Adrenal gland (tissue), 9 donors: ENCODE measurements at regions not wholly inside any gene's neighbourhood (a gene's known extent, or its start where the extent isn't known, plus 50 kb on each side); places are given as distances from the start of the nearest gene placed in this dataset.

Source experiments
- DNase-seq, 7 donors: peaks; one replicate each; pipeline ENCODE4 v3.0.0-alpha.2; 2019 to 2020
- H3K27ac ChIP-seq, 5 donors: fragments of 200-600 bp; sonication (generic) in 4 of 5; 1 replicate in 3 of 5; 2 replicates in 2 of 5; pipeline versions ENCODE4 v1.5.1 to v1.8.0; 2016 to 2020; ENCODE audit warnings: mild to moderate bottlenecking in 1 of 5
- H3K27me3 ChIP-seq: fragments of 200-600 bp; 2 replicates; pipeline ENCODE4 v1.8.0; 2021
- H3K36me3 ChIP-seq, 2 donors: fragments of 200-600 bp; replicated peaks in 1 of 2; 1 replicate in 1 of 2; 2 replicates in 1 of 2; pipeline versions ENCODE4 v1.5.1 to v1.8.0; 2018 to 2022
- H3K4me1 ChIP-seq, 2 donors: fragments of 200-600 bp; replicated peaks in 1 of 2; 1 replicate in 1 of 2; 2 replicates in 1 of 2; pipeline versions ENCODE4 v1.5.1 to v1.8.0; 2018 to 2021
- H3K4me3 ChIP-seq, 4 donors: fragments of 200-600 bp; sonication (generic) in 3 of 4; one replicate each; pipeline ENCODE4 v1.5.1; 2016 to 2018
- H3K9me3 ChIP-seq, 3 donors: fragments of 200-600 bp; sonication (generic) in 1 of 3; replicated peaks in 1 of 3; 1 replicate in 2 of 3; 2 replicates in 1 of 3; pipeline versions ENCODE4 v1.5.1 to v1.8.0; 2016 to 2021
- POLR2A ChIP-seq, 2 donors: fragments of 450-650 bp; IDR thresholded peaks; one replicate each; pipeline ENCODE4 v1.6.1; 2017; ENCODE audit warnings: antibody characterized with exemption in 2 of 2, mild to moderate bottlenecking in 2 of 2, moderate library complexity in 1 of 2
- WGBS, 4 donors: extraction: QIAGEN DNeasy Blood & Tissue Kit in 2 of 4; methylation state at CpG; one replicate each; pipeline versions ENCODE4 v1.1.5 to v1.1.7; 2013 to 2017; 5-methylcytosine and 5-hydroxymethylcytosine counted together
- intact Hi-C, 2 donors: fragments of 100-400 bp; cut with DNase I; formaldehyde crosslinking; loops; one replicate each; pipeline versions ENCODE4 v1.14.1 to v1.15.0; 2022 to 2023
- TF ChIP-seq, protein P1 (sequence below), 6 experiments: fragments of 450-650 bp in 4 of 6; fragments of 200-600 bp in 2 of 6; sonication (generic) in 1 of 6; IDR thresholded peaks; 1 replicate in 5 of 6; 2 replicates in 1 of 6; pipeline versions ENCODE4 v1.5.1 to v1.8.0; 2016 to 2021; ENCODE audit warnings: antibody characterized with exemption in 6 of 6, mild to moderate bottlenecking in 2 of 6, moderate library complexity in 1 of 6
- donor health status: healthy with polysubstance abuse.
- donor health status: Bipolar disorder and iron deficiency.
- donor health status: DM: yes; HTN: yes; CAD: no.
- donor health status: DM: no; HTN: no; CAD: no.
- donor health status: DM: no; HTN: no; CAD: no.

DNA sequence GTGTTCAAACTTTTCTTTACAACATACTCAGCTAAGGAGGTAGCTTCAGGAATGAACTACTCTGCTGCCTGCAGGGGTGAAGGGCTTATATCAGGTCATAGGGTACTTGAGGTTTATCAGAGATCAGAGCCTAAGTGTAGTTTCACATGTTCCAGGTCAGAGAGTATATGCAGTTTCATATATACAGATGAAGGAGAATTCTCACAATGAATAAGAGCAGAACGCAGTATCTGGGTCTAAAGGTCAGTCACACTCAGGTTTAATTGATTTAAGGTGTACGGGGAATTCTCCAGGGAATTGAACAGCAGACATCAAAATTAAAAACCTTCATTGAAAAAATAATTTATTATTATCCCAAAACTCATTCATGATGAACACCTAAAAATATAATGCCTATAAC lies 700.6 kb downstream of the TECRL start:
- no peaks in the 10 kb centered on the region for H3K4me1 ChIP-seq
- H3K4me3 ChIP-seq, result no peak overlapping the region
- H3K27me3 ChIP-seq, result no peaks in the 10 kb centered on the region
- no peak overlapping the region for H3K27ac ChIP-seq
- 62 to 73% (median 67%) methylated on average over 2 of the region's 2 CpGs for WGBS, 4 donors
- intact Hi-C loops, result no loop called here
- no peaks in the 10 kb centered on the region for H3K9me3 ChIP-seq
- TF ChIP-seq, protein P1, sequence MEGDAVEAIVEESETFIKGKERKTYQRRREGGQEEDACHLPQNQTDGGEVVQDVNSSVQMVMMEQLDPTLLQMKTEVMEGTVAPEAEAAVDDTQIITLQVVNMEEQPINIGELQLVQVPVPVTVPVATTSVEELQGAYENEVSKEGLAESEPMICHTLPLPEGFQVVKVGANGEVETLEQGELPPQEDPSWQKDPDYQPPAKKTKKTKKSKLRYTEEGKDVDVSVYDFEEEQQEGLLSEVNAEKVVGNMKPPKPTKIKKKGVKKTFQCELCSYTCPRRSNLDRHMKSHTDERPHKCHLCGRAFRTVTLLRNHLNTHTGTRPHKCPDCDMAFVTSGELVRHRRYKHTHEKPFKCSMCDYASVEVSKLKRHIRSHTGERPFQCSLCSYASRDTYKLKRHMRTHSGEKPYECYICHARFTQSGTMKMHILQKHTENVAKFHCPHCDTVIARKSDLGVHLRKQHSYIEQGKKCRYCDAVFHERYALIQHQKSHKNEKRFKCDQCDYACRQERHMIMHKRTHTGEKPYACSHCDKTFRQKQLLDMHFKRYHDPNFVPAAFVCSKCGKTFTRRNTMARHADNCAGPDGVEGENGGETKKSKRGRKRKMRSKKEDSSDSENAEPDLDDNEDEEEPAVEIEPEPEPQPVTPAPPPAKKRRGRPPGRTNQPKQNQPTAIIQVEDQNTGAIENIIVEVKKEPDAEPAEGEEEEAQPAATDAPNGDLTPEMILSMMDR (IDR thresholded peaks at IDR 0.05), result no peak
- no peak for TF ChIP-seq POLR2A (IDR thresholded peaks at IDR 0.05)
- no peaks in the 10 kb centered on the region for H3K36me3 ChIP-seq
- DNase-seq, result no peak

GRCh38 chr4:63700569-63700968 lies 708.7 kb downstream of the TECRL start:
- no peak for DNase-seq
- no peaks in the 10 kb centered on the region for H3K27me3 ChIP-seq
- WGBS, 4 donors, result 70 to 86% (median 82%) methylated on average over 6 of the region's 6 CpGs
- H3K36me3 ChIP-seq, result no peaks in the 10 kb centered on the region
- no peak for TF ChIP-seq POLR2A (IDR thresholded peaks at IDR 0.05)
- TF ChIP-seq, protein P1 (IDR thresholded peaks at IDR 0.05), result no peak
- no peak overlapping the region for H3K27ac ChIP-seq
- no peaks in the 10 kb centered on the region for H3K9me3 ChIP-seq
- intact Hi-C loops, result no loop called here
- H3K4me1 ChIP-seq, result no peaks in the 10 kb centered on the region
- H3K4me3 ChIP-seq, result no peak overlapping the region

DNA sequence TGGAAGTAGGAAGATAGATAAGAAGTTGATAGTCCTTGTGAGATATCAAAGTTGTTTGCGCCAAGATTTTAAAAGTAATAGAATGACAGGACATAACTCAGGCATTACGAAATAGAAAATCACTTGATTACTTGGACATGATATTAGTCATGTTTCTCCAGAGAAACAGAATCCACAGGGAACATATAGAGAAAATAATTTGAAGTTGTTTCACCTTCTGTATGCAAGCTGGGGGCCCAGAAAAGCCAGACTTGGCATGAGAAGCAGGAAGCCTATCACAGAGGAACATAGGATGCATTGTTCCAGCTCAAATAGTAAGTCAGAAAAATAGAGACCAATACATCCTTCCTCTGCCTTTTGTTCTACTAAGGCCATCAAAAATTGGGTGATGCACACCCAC lies 715.9 kb downstream of the TECRL start:
- H3K27ac ChIP-seq, result no peak overlapping the region
- DNase-seq, result no peak
- no peaks in the 10 kb centered on the region for H3K9me3 ChIP-seq
- H3K4me1 ChIP-seq, result no peaks in the 10 kb centered on the region
- TF ChIP-seq, protein P1 (IDR thresholded peaks at IDR 0.05), result no peak
- no peak for TF ChIP-seq POLR2A (IDR thresholded peaks at IDR 0.05)
- H3K36me3 ChIP-seq, result no peaks in the 10 kb centered on the region
- intact Hi-C loops, result no loop called here
- 49 to 64% (median 63%) methylated on average over 2 of the region's 2 CpGs for WGBS, 4 donors
- no peak overlapping the region for H3K4me3 ChIP-seq
- no peaks in the 10 kb centered on the region for H3K27me3 ChIP-seq

- DNase-seq, result no peak
- TF ChIP-seq POLR2A (IDR thresholded peaks at IDR 0.05), result no peak
- TF ChIP-seq, protein P1 (IDR thresholded peaks at IDR 0.05), result no peak
- 55 to 57% (median 55%) methylated on average over 3 of the region's 3 CpGs for WGBS, 4 donors
- no peaks in the 10 kb centered on the region for H3K27me3 ChIP-seq
- no peaks in the 10 kb centered on the region for H3K4me1 ChIP-seq
- no peak overlapping the region for H3K4me3 ChIP-seq
- intact Hi-C loops, result no loop called here
- no peak overlapping the region for H3K27ac ChIP-seq
- no peaks in the 10 kb centered on the region for H3K36me3 ChIP-seq
- H3K9me3 ChIP-seq, result no peaks in the 10 kb centered on the region
Observed at GRCh38 chr4:63678358-63678931, 730.8 kb downstream of the TECRL start.
